ENCODE measurements at regions not wholly inside any gene's neighbourhood (a gene's known extent, or its start where the extent isn't known, plus 50 kb on each side); places are given as distances from the start of the nearest gene placed in this dataset.

- Histone ChIP-seq H3K9me3 (no peaks in the 10 kb centered on the region), H3K36me3 (no peaks in the 10 kb centered on the region), H3K27me3 (peaks cover 36% of the 10 kb centered on the region), H3K27ac (no peak overlapping the region), H3K4me1 (ENCODE audit: control insufficient read depth in 1 of 2, insufficient read depth in 1 of 2, low read depth in 1 of 2, low read length in 1 of 2) (peaks cover 4 to 19% of the 10 kb centered on the region in 2 experiments), H3K4me3 (ENCODE audit: low read depth in 1 of 2, low read length in 1 of 2) (no peak overlapping the region)
- no peak for TF ChIP-seq CTCF (IDR thresholded peaks at IDR 0.05)
These were observed 208.4 kb downstream of the ANAPC1 start for GRCh38 chr2:111675419-111676194.

DNA sequence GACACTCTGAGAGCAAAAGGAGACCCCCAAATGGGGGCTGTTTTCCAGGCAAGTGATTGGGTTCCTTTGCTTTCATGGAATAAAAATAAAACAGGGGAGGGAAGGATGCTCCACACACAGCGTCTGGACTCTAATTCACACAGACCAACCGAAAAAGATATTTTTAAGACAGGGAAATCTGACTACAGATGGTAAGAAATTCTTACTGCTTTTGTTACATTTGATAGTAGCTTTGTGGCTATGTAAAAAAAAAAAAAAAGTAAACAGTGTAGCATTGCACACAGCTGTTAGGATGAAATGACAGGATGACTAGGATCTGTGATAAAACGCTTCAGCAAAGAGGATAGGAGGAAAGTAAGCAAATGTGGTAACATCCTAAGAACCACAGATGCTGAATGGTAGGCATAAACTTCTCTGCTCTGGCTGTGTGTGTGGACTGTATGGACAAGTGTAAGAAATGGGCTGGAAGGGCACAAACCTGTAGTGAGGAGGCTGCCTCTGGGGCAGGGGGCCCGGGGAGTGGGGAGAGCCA, 207.6 kb downstream of the ANAPC1 start:
- Histone ChIP-seq H3K9me3 (no peaks in the 10 kb centered on the region), H3K4me3 (ENCODE audit: low read depth in 1 of 2, low read length in 1 of 2) (no peak overlapping the region), H3K27ac (no peak overlapping the region), H3K4me1 (ENCODE audit: control insufficient read depth in 1 of 2, insufficient read depth in 1 of 2, low read depth in 1 of 2, low read length in 1 of 2) (peaks cover 4 to 19% of the 10 kb centered on the region in 2 experiments), H3K36me3 (no peaks in the 10 kb centered on the region), H3K27me3 (peaks cover 37% of the 10 kb centered on the region)
- TF ChIP-seq CTCF (IDR thresholded peaks at IDR 0.05) = no peak

DNA sequence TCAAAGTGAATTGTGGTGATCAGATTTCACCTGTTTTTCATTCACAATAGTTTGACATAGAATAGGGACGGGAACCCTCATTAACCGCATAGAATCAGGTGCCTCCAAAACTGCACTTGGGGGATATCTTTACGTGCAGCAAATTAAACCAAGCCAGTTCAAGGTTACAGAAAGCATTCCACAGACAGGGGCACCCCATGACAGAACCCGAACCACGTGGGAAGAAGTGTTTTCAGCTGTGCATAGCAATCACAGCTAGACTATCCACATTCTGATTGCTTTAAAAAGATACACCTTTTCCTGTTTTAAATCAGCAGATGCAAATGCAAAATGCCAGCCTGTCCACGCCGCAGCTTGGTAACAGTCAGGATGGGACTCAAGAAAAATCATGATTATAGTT, 205.8 kb downstream of the ANAPC1 start:
- Histone ChIP-seq H3K27ac (no peak overlapping the region), H3K36me3 (no peaks in the 10 kb centered on the region), H3K4me1 (ENCODE audit: control insufficient read depth in 1 of 2, insufficient read depth in 1 of 2, low read depth in 1 of 2, low read length in 1 of 2) (peaks cover 4 to 19% of the 10 kb centered on the region in 2 experiments), H3K9me3 (no peaks in the 10 kb centered on the region), H3K4me3 (ENCODE audit: low read depth in 1 of 2, low read length in 1 of 2) (no peak overlapping the region), H3K27me3 (peaks cover 37% of the 10 kb centered on the region)
- TF ChIP-seq CTCF (IDR thresholded peaks at IDR 0.05) = no peak

GRCh38 chr2:111678651-111679050, 205.3 kb downstream of the ANAPC1 start:
- no peak overlapping the region for H3K4me3 ChIP-seq (ENCODE audit: low read depth in 1 of 2, low read length in 1 of 2)
- no peaks in the 10 kb centered on the region for H3K9me3 ChIP-seq
- H3K4me1 ChIP-seq (ENCODE audit: control insufficient read depth in 1 of 2, insufficient read depth in 1 of 2, low read depth in 1 of 2, low read length in 1 of 2) = peaks cover 4 to 19% of the 10 kb centered on the region in 2 experiments
- TF ChIP-seq CTCF (IDR thresholded peaks at IDR 0.05) = no peak
- H3K36me3 ChIP-seq = no peaks in the 10 kb centered on the region
- no peak overlapping the region for H3K27ac ChIP-seq
- H3K27me3 ChIP-seq = peaks cover 37% of the 10 kb centered on the region

DNA sequence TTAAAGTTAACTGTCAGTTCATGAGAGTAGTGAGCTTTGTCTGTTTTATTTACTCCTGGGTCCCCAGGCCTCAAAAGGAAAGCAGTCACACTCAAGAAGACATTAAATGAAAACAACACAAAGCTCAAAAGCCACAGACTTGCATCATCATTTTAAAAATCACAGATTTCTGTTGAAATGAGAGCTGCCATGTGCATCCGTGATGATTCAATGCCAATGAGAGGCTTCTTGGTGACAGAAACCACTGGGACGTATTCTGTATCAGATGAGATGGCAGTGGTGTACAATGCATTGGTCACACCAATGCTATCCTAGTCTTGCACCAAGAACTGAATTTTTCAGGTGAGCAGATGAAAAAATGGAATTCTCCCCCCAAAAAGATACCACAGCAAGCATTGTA, 204.8 kb downstream of the ANAPC1 start:
- Histone ChIP-seq H3K4me3 (ENCODE audit: low read depth in 1 of 2, low read length in 1 of 2) (no peak overlapping the region), H3K36me3 (no peaks in the 10 kb centered on the region), H3K27ac (no peak overlapping the region), H3K27me3 (peaks cover 37% of the 10 kb centered on the region), H3K4me1 (ENCODE audit: control insufficient read depth in 1 of 2, insufficient read depth in 1 of 2, low read depth in 1 of 2, low read length in 1 of 2) (peaks cover 4 to 19% of the 10 kb centered on the region in 2 experiments), H3K9me3 (no peaks in the 10 kb centered on the region)
- no peak for TF ChIP-seq CTCF (IDR thresholded peaks at IDR 0.05)

Measured in neutrophil (primary cell).